ENCODE measurements at regions not wholly inside any gene's neighbourhood (a gene's known extent, or its start where the extent isn't known, plus 50 kb on each side); places are given as distances from the start of the nearest gene placed in this dataset.

DNA sequence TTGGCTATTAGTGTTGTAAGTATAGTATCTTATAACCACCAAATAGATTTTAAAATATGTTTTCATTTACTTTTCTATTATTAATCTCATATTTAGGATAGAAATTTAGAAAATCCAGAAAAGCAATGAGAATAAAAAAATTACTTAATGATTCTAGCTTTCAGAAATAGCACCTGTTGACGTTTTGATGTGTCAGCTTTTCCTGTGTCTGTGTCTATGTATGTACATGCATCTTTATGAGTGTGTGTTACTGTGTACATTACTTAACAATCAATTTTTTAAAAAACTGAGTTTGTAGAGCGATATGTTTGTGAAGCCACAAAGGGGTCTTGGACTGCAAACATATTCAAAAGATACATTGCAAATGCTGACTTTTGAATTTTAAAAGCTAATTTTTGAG, 526.9 kb downstream of the BCKDHB start:
- TF ChIP-seq CTCF (IDR thresholded peaks at IDR 0.05; ENCODE audit: poor library complexity) (no peak), EZH2 (IDR thresholded peaks at IDR 0.05; ENCODE audit: borderline replicate concordance) (no peak), EZH2phosphoT487 (IDR thresholded peaks at IDR 0.05; ENCODE audit: low read depth, severe bottlenecking, unreplicated experiment) (no peak)

All from hepatocyte (in vitro differentiated cells).